Right cardiac atrium (tissue), 5 donors: ENCODE measurements at regions not wholly inside any gene's neighbourhood (a gene's known extent, or its start where the extent isn't known, plus 50 kb on each side); places are given as distances from the start of the nearest gene placed in this dataset.
A peak's percentile ranks its signal among the peaks of the same experiment; 100 is the strongest.

ENCODE experiments used
- ATAC-seq, 2 donors: fragments of 200-7000 bp; cut with Tn5 transposase; one replicate each; pipeline versions ENCODE4 v1.8.0 to v1.9.1; 2020; ENCODE audit warnings: moderate library complexity in 2 of 2, mild to moderate bottlenecking in 1 of 2
- DNase-seq, 3 donors: peaks; one replicate each; pipeline ENCODE4 v3.0.0-alpha.2; 2020
- H3K27ac ChIP-seq: one replicate; pipeline ENCODE4 v1.5.1; 2013; ENCODE audit warnings: mild to moderate bottlenecking, low read length, control low read depth, moderate library complexity
- H3K27me3 ChIP-seq: one replicate; pipeline ENCODE4 v1.6.1; 2013; ENCODE audit not compliant: control insufficient read depth, insufficient read depth
- H3K4me1 ChIP-seq: one replicate; pipeline ENCODE4 v1.6.1; 2013; ENCODE audit warnings: low read length; ENCODE audit not compliant: control insufficient read depth, insufficient read depth
- H3K4me3 ChIP-seq: one replicate; pipeline ENCODE4 v1.5.1; 2013; ENCODE audit warnings: low read length, control low read depth
- H3K9me3 ChIP-seq: one replicate; pipeline ENCODE4 v1.6.1; 2013; ENCODE audit warnings: low read length; ENCODE audit not compliant: control insufficient read depth
- WGBS: extraction: QIAGEN DNeasy Blood & Tissue Kit; methylation state at CpG from one replicate; pipeline ENCODE4 v1.1.7; 2013; 5-methylcytosine and 5-hydroxymethylcytosine counted together
- intact Hi-C, 4 donors: fragments of 100-400 bp; cut with DNase I; formaldehyde crosslinking; loops; one replicate each; pipeline versions ENCODE4 v1.11.0 to v1.14.0; 2022 to 2023
- donor health status: healthy with polysubstance abuse.
- donor health status: DM: no; HTN: yes; CAD: no.
- donor health status: DM: no; HTN: no; CAD: no.
- donor health status: DM: no; HTN: yes; CAD: no; lungs with severe emphysema.
- donor health status: DM: yes; HTN: yes; CAD: no.

DNA sequence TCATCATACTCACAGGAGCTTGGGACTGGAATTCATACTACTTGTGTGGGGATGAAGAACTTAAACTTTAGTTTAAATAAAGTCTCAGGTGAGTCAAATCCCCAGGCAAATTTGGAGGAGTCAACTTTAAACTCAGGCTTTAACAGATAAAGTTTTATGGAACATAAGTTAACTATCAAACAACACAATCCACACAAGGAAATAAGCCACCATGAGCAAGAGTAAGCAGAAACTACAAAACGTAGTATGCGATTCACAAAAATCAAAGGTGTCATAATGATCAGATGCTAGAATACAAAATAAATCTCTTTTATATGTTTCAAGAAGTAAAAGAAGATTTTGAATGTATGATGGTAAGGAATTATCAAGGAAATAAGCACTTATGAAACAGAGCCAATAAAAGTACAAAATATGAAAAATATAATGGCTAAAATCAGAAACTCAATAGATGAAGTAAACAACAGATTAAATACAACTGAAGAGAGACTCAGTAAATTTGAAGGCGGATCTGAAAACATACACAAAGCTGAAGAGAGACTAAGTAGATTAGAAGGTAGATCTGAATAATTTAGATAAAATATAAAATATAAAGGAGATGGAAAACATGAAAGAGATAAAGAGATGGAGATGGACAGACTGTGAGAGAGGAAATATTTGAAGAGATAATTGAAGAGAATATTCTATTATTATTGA lies 97.5 kb upstream of the TWIST2 start:
- no peak for ATAC-seq
- WGBS, result 88% methylated on average over 3 of the region's 3 CpGs
- no peaks in the 10 kb centered on the region for H3K4me1 ChIP-seq

DNA sequence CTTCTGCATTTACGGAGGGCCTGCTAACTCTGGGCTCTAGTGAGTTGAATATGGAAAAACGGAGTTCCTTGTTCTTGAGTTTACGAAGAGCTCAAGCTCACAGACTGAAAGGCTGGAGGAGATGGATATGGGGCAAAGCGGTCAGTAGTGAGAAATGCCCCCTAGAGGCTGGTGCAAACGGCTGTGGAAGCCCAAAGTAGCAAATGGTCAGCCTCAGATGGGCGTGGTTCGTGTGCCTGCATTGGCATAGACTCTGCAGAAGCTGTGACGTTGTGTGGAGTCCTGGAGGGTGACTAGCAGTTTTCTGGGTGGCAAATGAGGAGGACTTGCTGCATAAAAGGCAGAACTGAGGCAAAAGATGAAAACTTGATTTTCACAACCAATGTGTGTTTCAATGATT lies 93.6 kb upstream of the TWIST2 start:
- Histone ChIP-seq H3K27me3 (no peaks in the 10 kb centered on the region), H3K27ac (no peak overlapping the region), H3K4me1 (no peaks in the 10 kb centered on the region), H3K9me3 (no peaks in the 10 kb centered on the region), H3K4me3 (no peak overlapping the region)
- intact Hi-C loops, result no loop called here
- DNase-seq (no peak), ATAC-seq (no peak)
- WGBS, result 63% methylated on average over 8 of the region's 8 CpGs

More for the DNA sequence above, 97.5 kb upstream of the TWIST2 start:
- Histone ChIP-seq H3K27ac (no peak overlapping the region), H3K27me3 (no peaks in the 10 kb centered on the region), H3K4me3 (no peak overlapping the region), H3K9me3 (no peaks in the 10 kb centered on the region)
- intact Hi-C loops, result no loop called here
- DNase-seq, result no peak

DNA sequence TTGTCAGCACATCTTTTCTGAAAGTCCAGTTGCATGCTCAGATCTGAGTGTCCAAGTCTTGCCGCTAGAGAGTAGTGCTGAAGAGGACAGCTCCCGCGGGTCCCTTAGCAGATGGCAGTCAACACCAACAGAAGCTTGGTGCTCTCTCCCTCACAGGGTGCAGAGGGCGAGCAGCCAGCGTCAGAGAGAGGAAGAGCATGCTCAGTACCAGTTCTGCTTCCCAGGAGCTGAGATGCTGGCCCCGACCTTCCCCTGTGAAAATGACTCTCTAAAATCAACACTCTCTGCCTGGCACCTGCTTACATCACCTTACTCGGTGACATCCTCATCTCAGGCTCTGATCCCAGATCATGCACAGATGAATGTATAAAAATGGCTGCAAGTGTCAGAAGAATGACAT lies 86.0 kb upstream of the TWIST2 start:
- no peak overlapping the region for H3K4me3 ChIP-seq
- no peak overlapping the region for H3K27ac ChIP-seq
- intact Hi-C loops, result no loop called here
- DNase-seq (no peak), ATAC-seq (no peak)
- WGBS, result 17% methylated on average over 7 of the region's 7 CpGs
- H3K9me3 ChIP-seq, result no peaks in the 10 kb centered on the region
- H3K4me1 ChIP-seq, result no peaks in the 10 kb centered on the region
- H3K27me3 ChIP-seq, result no peaks in the 10 kb centered on the region

GRCh38 chr2:238763471-238763995 lies 84.4 kb upstream of the TWIST2 start:
- no peak for DNase-seq

GRCh38 chr2:238765590-238765989 lies 82.3 kb upstream of the TWIST2 start:
- Histone ChIP-seq H3K4me1 (no peaks in the 10 kb centered on the region), H3K4me3 (no peak overlapping the region), H3K27ac (no peak overlapping the region), H3K27me3 (no peaks in the 10 kb centered on the region), H3K9me3 (no peaks in the 10 kb centered on the region)
- DNase-seq (no peak), ATAC-seq (no peak)
- intact Hi-C loops, result no loop called here
- 64% methylated on average over 8 of the region's 8 CpGs for WGBS

More at GRCh38 chr2:238763471-238763995, 84.4 kb upstream of the TWIST2 start:
- Histone ChIP-seq H3K27me3 (no peaks in the 10 kb centered on the region), H3K27ac (no peak overlapping the region), H3K4me1 (no peaks in the 10 kb centered on the region), H3K9me3 (no peaks in the 10 kb centered on the region), H3K4me3 (no peak overlapping the region)
- WGBS, result 56% methylated on average over 7 of the region's 7 CpGs
- intact Hi-C loops, result no loop called here
- no peak for ATAC-seq

DNA sequence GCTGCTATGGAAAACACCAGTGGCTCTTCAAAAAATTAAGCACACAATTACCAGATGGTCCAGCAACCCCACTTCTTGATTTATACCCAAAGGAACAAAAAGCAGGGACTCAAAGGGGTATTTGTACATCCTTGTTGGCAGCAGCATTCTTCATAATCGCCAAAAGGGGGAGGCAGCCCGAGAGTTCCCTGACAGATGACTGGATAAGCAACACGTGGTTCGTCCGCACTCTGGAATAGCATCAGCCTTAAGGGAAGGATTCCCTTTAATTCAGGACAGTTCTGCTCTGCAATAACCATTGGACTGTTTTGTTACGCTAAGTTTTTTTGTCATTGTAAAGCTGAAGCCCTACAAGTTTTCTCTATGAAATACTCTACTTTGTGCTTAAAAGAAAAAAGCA lies 76.7 kb upstream of the TWIST2 start:
- Histone ChIP-seq H3K4me1 (no peaks in the 10 kb centered on the region), H3K4me3 (no peak overlapping the region), H3K27ac (no peak overlapping the region), H3K9me3 (no peaks in the 10 kb centered on the region), H3K27me3 (no peaks in the 10 kb centered on the region)
- intact Hi-C loops, result loop anchor here in 1 of 4 donors (5.0 kb wide), 1 partner anchor 409 kb away; no protein-coding TSS in a partner anchor
- WGBS, result 32% methylated on average over 6 of the region's 6 CpGs
- DNase-seq, result no peak
- no peak for ATAC-seq

DNA sequence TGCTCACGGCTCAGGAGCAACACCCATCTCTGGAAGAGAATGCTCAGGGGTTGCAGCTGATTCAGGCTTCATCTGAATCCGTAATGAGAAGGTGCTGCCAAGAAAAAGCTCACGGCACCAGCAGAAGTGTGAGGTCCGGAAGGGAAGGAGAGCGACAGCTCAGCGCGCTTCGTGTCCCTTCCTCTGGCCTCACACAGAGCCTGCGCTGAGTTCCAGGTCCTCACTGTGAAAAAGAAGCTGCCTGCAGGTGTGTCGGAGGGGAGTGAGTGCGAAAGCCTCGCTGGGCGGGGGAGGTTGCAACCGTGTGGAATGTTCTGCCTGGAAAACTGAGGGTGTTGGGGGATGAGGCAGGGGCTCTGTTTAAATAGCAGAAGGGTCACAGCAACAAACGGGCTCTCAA lies 76.2 kb upstream of the TWIST2 start:
- H3K9me3 ChIP-seq, result no peaks in the 10 kb centered on the region
- no peaks in the 10 kb centered on the region for H3K27me3 ChIP-seq
- no peaks in the 10 kb centered on the region for H3K4me1 ChIP-seq
- DNase-seq (no peak), ATAC-seq (no peak)
- intact Hi-C loops, result loop anchor here in 1 of 4 donors (5.0 kb wide), 1 partner anchor 409 kb away; no protein-coding TSS in a partner anchor
- WGBS, result 65% methylated on average over 15 of the region's 15 CpGs
- H3K27ac ChIP-seq, result no peak overlapping the region
- no peak overlapping the region for H3K4me3 ChIP-seq

DNA sequence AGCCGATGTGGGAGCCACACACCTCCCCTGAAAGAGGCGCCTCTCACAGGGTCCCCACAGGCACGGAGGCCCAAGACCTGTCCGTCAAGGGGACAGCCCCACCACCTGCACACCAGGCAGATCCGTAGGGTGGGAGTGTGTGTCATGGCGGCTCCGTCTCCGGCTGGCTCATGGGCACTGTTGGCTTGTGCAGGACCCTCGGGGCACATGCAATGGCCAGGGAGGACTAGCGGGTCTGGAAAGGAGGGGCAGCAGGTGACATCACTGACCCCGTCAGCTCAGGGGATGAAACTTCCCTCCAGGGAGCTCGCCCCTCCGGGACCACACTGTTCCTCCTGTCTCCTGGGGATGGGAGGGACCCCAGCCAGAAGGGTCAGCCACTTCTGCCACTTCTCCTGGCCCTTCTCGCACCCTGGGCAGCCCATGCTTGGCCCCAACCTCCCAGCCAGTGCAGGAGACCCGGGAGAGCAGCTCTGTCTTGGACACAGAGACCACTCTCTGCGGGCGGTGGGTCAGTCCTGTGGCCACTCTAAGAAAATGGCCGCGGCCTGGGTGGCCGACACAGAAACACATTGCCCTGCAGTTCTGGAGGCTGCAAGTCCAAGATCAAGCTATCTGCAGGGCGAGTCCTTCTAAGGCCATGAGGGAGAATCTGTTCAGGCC lies 75.1 kb upstream of the TWIST2 start:
- no peaks in the 10 kb centered on the region for H3K9me3 ChIP-seq
- no peaks in the 10 kb centered on the region for H3K4me1 ChIP-seq
- WGBS, result 88% methylated on average over 21 of the region's 21 CpGs
- intact Hi-C loops, result loop anchor here in 1 of 4 donors (5.0 kb wide), 1 partner anchor 410 kb away; no protein-coding TSS in a partner anchor
- no peak for DNase-seq
- no peak overlapping the region for H3K4me3 ChIP-seq
- ATAC-seq, result peak in 1 of 2 donors; percentile 29
- no peak overlapping the region for H3K27ac ChIP-seq
- no peaks in the 10 kb centered on the region for H3K27me3 ChIP-seq

GRCh38 chr2:238773472-238773871 lies 74.4 kb upstream of the TWIST2 start:
- Histone ChIP-seq H3K4me3 (no peak overlapping the region), H3K4me1 (no peaks in the 10 kb centered on the region), H3K27ac (no peak overlapping the region), H3K27me3 (no peaks in the 10 kb centered on the region), H3K9me3 (no peaks in the 10 kb centered on the region)
- DNase-seq (no peak), ATAC-seq (no peak)
- 86% methylated on average over 14 of the region's 14 CpGs for WGBS
- intact Hi-C loops, result loop anchor here in 1 of 4 donors (5.0 kb wide), 1 partner anchor 411 kb away; no protein-coding TSS in a partner anchor

- intact Hi-C loops, result loop anchor here in 1 of 4 donors (5.0 kb wide), 1 partner anchor 412 kb away; no protein-coding TSS in a partner anchor
- no peaks in the 10 kb centered on the region for H3K9me3 ChIP-seq
- ATAC-seq (no peak), DNase-seq (no peak)
- H3K4me1 ChIP-seq, result no peaks in the 10 kb centered on the region
- H3K27ac ChIP-seq, result no peak overlapping the region
- 72% methylated on average over 7 of the region's 7 CpGs for WGBS
- no peaks in the 10 kb centered on the region for H3K27me3 ChIP-seq
- no peak overlapping the region for H3K4me3 ChIP-seq
Observed at GRCh38 chr2:238774071-238774470, 73.8 kb upstream of the TWIST2 start.

- 87% methylated on average over 5 of the region's 5 CpGs for WGBS
- no peaks in the 10 kb centered on the region for H3K27me3 ChIP-seq
- ATAC-seq (no peak), DNase-seq (no peak)
- no peak overlapping the region for H3K4me3 ChIP-seq
- no peaks in the 10 kb centered on the region for H3K9me3 ChIP-seq
- intact Hi-C loops, result loop anchor here in 1 of 4 donors (5.0 kb wide), 1 partner anchor 413 kb away; no protein-coding TSS in a partner anchor
- H3K27ac ChIP-seq, result no peak overlapping the region
- H3K4me1 ChIP-seq, result no peaks in the 10 kb centered on the region
Observed at GRCh38 chr2:238774980-238775509, 72.8 kb upstream of the TWIST2 start.
